ENCODE measurements at regions not wholly inside any gene's neighbourhood (a gene's known extent, or its start where the extent isn't known, plus 50 kb on each side); places are given as distances from the start of the nearest gene placed in this dataset.

DNA sequence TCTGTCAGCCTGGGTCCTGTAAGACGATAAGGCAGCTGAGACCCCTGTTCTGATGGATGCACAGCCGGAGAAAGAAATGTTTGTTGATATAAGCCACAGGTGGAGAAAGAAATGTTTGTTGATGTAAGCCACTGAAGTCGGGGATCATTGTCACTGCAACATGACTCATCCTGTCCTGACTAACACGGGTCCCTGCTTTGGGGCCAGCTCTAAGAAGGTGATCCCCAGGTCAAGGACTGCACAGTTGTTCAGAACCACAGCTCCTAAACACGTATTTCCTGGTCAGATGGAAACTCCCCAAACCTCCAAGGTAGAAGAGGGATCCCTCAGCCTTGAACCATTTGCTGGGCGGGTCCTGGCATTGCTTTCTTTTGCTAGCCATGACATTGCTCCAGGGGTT lies 86.4 kb upstream of the IGSF21 start:
- in situ Hi-C loops (cut with MboI; ENCODE audit: low pct_unique_long_range_greater_than_20kb, low sequenced_read_pairs, unreplicated experiment): no loop called here
- TF ChIP-seq, protein P1, sequence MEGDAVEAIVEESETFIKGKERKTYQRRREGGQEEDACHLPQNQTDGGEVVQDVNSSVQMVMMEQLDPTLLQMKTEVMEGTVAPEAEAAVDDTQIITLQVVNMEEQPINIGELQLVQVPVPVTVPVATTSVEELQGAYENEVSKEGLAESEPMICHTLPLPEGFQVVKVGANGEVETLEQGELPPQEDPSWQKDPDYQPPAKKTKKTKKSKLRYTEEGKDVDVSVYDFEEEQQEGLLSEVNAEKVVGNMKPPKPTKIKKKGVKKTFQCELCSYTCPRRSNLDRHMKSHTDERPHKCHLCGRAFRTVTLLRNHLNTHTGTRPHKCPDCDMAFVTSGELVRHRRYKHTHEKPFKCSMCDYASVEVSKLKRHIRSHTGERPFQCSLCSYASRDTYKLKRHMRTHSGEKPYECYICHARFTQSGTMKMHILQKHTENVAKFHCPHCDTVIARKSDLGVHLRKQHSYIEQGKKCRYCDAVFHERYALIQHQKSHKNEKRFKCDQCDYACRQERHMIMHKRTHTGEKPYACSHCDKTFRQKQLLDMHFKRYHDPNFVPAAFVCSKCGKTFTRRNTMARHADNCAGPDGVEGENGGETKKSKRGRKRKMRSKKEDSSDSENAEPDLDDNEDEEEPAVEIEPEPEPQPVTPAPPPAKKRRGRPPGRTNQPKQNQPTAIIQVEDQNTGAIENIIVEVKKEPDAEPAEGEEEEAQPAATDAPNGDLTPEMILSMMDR (IDR thresholded peaks at IDR 0.05; ENCODE audit: extremely low read depth, insufficient read depth, missing control alignments): no peak
- no peak for DNase-seq (ENCODE audit: low spot score)

DNA sequence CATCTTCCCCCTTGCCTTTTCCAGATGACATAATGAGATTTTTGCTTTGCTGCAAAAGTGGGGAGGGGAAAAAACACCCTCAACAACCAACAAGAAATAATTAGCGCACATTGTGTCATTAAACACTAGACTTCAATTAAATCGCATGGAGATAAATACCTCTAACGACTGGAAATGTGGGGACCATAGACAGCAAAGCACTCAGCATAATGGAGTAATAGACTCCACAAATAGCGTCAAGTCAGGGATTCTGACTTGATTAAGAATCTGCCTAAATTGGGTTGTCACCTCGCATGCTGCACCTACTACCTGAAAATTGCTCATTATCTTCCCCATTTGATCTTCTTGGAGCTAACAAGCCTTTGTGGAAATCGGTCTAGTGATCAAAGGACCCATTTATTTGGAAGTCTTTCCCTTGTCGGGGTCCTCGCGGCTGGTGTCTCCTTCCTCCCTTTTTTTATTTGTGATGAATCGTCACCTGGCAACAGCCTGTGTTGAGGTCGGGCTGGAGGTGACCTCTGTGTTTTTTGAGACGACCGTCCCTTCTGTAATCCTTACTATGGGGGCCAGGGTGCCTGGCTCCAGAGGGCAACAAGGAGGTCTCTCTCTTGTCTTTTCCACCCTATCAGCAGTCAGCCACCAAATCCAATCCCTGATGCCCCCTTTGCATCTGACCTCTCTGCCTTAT lies 75.3 kb upstream of the IGSF21 start:
- DNase-seq (ENCODE audit: low spot score): no peak
- in situ Hi-C loops (cut with MboI; ENCODE audit: low pct_unique_long_range_greater_than_20kb, low sequenced_read_pairs, unreplicated experiment): no loop called here
- TF ChIP-seq, protein P1 (IDR thresholded peaks at IDR 0.05; ENCODE audit: extremely low read depth, insufficient read depth, missing control alignments): no peak

DNA sequence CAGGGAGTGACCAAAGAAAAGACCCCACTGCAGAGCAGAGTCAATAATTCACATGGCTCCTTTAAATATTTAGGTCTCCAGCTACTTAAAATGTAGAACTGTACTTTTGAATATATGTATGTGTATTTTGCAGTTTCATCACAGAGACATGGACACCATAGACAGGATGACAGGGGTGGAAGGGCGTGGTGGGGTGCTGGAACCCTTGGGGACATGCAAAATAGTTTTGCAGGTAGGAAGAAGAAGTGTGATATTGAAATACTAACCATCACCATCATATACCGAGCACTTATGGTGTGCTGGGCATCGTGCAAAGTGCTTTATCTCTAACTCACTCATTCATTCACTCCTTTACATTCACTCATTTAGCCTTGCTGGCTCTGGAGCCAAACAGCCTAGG lies 72.5 kb upstream of the IGSF21 start:
- in situ Hi-C loops (cut with MboI; ENCODE audit: low pct_unique_long_range_greater_than_20kb, low sequenced_read_pairs, unreplicated experiment): no loop called here
- DNase-seq (ENCODE audit: low spot score): no peak
- TF ChIP-seq, protein P1 (IDR thresholded peaks at IDR 0.05; ENCODE audit: extremely low read depth, insufficient read depth, missing control alignments): no peak

DNA sequence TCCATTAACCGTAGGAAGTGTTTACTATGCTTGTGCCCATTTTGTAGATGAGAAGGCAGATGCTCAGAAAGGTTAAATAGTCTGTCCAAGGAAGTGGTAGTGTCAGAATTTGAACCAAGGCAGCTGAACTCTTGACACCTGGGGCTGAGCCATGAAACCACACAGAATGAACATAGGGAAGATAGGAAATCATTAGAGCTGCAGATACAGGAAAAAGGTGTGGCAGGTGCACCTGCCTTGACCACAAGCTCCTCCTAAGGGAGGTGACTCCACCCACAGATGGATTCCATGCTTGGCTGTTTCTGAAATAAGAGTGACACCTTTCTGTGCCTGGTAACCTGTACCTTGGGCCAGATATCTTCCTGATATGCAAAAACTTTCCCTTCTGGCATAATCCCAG lies 69.9 kb upstream of the IGSF21 start:
- no peak for DNase-seq (ENCODE audit: low spot score)
- in situ Hi-C loops (cut with MboI; ENCODE audit: low pct_unique_long_range_greater_than_20kb, low sequenced_read_pairs, unreplicated experiment): no loop called here
- TF ChIP-seq, protein P1 (IDR thresholded peaks at IDR 0.05; ENCODE audit: extremely low read depth, insufficient read depth, missing control alignments): no peak

DNA sequence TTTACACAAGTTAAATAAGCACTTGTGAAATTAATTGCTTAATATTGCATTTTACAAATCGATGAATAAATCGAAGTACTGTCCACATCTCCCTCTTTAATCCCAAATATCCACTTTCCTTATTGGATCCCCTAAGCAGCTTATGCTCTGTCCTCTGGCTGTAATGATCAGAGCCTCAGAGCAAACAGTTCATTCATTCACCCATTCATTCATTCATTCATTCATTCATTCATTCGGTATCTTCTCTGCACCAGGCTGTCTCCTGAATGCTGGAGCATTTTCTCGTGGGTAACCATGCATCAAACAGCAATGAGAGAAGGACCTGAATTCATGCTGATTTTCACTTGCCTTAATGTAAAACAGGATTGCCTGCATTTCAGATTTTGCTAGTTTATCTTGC lies 69.5 kb upstream of the IGSF21 start:
- DNase-seq (ENCODE audit: low spot score): no peak
- TF ChIP-seq, protein P1 (IDR thresholded peaks at IDR 0.05; ENCODE audit: extremely low read depth, insufficient read depth, missing control alignments): no peak
- in situ Hi-C loops (cut with MboI; ENCODE audit: low pct_unique_long_range_greater_than_20kb, low sequenced_read_pairs, unreplicated experiment): no loop called here

DNA sequence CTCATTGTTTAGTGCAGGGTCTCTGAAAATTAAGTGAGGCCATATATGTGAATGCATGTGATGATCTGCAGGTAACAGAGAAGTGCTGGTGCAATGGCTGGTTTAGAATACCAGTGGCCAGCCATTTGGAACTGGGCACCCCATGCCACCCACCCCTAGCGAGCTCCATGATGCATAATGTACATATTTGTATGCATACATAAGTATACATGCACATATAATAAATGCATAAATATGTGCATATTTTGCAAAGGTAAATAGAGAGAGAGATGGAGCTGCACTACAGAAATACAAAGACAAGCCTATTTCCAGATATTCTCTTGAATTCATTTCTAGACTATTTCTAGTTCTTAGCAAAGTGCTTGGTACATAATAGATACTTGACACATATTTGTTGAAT lies 68.5 kb upstream of the IGSF21 start:
- no peak for DNase-seq (ENCODE audit: low spot score)
- in situ Hi-C loops (cut with MboI; ENCODE audit: low pct_unique_long_range_greater_than_20kb, low sequenced_read_pairs, unreplicated experiment): no loop called here
- TF ChIP-seq, protein P1 (IDR thresholded peaks at IDR 0.05; ENCODE audit: extremely low read depth, insufficient read depth, missing control alignments): no peak

Measured in GM13977 (cell line).